ENCODE measurements at regions not wholly inside any gene's neighbourhood (a gene's known extent, or its start where the extent isn't known, plus 50 kb on each side); places are given as distances from the start of the nearest gene placed in this dataset.

GRCh38 chr2:174688079-174688478, 76.2 kb downstream of the CHRNA1 start:
- peak; percentile 60 for TF ChIP-seq CTCF (conservative IDR thresholded peaks at IDR 0.05; ENCODE audit: low read length)
- H3K4me3 ChIP-seq (ENCODE audit: low read length), result no peak overlapping the region
- DNase-seq (ENCODE audit: low read depth), result peak; percentile 59

GRCh38 chr2:174686430-174686829, 77.8 kb downstream of the CHRNA1 start:
- H3K4me3 ChIP-seq (ENCODE audit: low read length), result no peak overlapping the region
- TF ChIP-seq CTCF (conservative IDR thresholded peaks at IDR 0.05; ENCODE audit: low read length), result no peak
- DNase-seq (ENCODE audit: low read depth), result no peak

GRCh38 chr2:174683392-174683759, 80.9 kb downstream of the CHRNA1 start:
- peak; percentile 53 for TF ChIP-seq CTCF (conservative IDR thresholded peaks at IDR 0.05; ENCODE audit: low read length)
- H3K4me3 ChIP-seq (ENCODE audit: low read length), result peak overlapping the region; percentile 77
- DNase-seq (ENCODE audit: low read depth), result peak; percentile 67

- peak; percentile 63 for DNase-seq (ENCODE audit: low read depth)
- TF ChIP-seq CTCF (conservative IDR thresholded peaks at IDR 0.05; ENCODE audit: low read length), result no peak
- peak overlapping the region; percentile 77 for H3K4me3 ChIP-seq (ENCODE audit: low read length)
Observed at GRCh38 chr2:174682578-174683391, 81.5 kb downstream of the CHRNA1 start.

- H3K4me3 ChIP-seq (ENCODE audit: low read length), result peak overlapping the region; percentile 77
- DNase-seq (ENCODE audit: low read depth), result peak; percentile 49
- TF ChIP-seq CTCF (conservative IDR thresholded peaks at IDR 0.05; ENCODE audit: low read length), result no peak
Observed at GRCh38 chr2:174682007-174682577, 82.2 kb downstream of the CHRNA1 start.

GRCh38 chr2:174681099-174682006, 82.9 kb downstream of the CHRNA1 start:
- no peak for TF ChIP-seq CTCF (conservative IDR thresholded peaks at IDR 0.05; ENCODE audit: low read length)
- DNase-seq (ENCODE audit: low read depth), result peak; percentile 59
- peak overlapping the region; percentile 77 for H3K4me3 ChIP-seq (ENCODE audit: low read length)

All from AG10803 (cell line).